HG02943 (cell line): ENCODE measurements at regions not wholly inside any gene's neighbourhood (a gene's known extent, or its start where the extent isn't known, plus 50 kb on each side); places are given as distances from the start of the nearest gene placed in this dataset.
A peak's percentile ranks its signal among the peaks of the same experiment; 100 is the strongest.
"Not testable (repeated sequence)": the region's sequence is repeated elsewhere in the genome, so short reads cannot be mapped to it uniquely, and the experiment has no call there.

Experiments
- ATAC-seq: cut with Tn5 transposase; IDR thresholded peaks from one replicate; pipeline ENCODE4 v1.9.1; 2021; ENCODE audit warnings: mild to moderate bottlenecking, low read depth, moderate library complexity; ENCODE audit not compliant: unreplicated experiment

DNA sequence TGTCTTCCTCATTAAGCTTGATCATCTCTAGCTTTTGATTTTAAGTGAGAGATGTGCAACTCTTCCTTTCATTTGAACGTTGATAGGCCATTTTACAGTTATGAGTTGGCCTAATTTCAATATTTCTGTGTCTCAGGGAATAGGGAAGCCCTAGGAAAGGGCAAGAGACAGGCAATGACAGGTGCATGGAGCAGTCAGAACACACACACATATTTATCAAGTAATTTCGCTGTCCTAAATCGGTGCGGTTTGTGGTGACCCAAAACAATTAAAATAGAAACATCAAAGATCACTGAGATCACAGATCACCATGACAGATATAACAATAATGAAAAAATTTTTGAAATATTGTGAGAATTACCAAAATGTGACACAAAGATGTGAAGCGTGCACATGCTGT, 87.7 kb upstream of the LSM6 start:
- ATAC-seq = no peak

DNA sequence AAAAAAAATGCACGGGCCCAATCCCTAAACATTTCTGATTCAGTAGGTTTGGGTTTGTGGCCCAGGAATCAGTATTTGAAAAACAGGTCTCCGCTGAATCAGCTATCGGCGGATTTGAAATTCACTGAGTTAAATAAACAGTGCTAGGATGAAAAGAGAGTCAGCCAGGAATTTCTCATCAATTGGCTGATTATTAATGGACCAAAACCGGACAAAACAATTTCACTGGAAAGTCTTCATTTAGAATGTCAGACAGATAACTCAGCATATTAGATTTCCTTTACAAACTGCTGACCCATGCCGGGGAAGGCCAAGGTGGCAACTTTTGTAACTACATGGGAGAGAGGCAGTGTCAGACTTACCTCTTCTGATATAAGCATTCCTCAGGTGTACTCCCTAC, 99.4 kb upstream of the LSM6 start:
- ATAC-seq = no peak

DNA sequence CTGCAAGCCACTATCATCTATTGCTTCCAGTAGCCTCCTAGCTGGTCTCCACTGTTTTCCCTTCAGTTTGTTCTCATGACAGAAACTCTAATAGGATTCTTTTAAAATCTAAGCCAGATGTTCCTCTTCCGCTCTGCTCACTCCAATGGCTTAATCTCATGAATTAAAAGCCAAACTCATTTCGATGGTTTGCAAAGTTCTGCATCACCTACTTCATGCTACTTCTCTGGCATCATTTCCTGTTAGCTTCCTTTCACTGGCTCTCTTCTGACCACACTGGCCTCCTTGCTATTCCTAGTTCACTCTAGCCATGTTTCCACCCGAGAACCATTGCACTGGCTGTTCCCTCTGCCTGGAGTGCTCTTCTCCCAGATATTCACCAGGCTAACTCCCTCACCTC, 102.0 kb upstream of the LSM6 start:
- peak; percentile 59 for ATAC-seq

DNA sequence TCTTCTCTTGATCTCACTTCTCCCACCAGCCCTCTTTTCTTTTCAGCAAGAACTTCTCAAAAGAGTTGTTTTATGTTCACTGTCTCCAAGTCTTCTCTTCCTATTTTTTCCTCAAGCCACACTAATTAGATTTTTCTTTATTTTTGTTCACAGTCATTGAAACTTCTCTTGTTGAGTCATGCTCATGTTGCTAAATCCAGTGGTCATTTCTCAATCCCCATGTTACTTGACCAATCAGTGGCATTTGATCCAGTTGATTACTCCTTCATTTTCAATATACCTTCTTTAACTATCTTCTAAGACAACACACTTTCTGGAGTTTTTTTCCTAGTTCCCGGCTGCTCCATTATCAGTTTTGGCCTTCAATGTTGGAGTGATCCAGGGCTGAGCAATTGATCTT, 103.1 kb upstream of the LSM6 start:
- no peak for ATAC-seq

DNA sequence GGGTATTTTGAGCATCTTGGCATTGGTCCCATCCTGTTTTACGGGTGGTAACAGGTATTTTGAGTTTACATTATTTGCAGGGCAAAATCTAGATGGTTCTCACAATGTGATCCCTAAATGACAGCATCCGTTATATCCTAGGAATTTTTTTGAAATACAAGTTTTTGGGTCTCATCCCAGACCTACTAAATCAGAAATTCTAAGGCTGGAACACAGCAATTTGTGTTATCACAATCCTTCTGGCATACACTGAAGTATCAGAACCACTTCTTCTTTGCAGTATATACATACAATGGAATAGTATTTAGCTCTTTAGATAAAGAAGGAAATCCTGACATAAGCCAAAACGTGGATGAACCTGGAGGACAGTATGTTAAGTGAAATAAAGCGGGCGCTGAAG, 104.1 kb upstream of the LSM6 start:
- ATAC-seq = no peak

DNA sequence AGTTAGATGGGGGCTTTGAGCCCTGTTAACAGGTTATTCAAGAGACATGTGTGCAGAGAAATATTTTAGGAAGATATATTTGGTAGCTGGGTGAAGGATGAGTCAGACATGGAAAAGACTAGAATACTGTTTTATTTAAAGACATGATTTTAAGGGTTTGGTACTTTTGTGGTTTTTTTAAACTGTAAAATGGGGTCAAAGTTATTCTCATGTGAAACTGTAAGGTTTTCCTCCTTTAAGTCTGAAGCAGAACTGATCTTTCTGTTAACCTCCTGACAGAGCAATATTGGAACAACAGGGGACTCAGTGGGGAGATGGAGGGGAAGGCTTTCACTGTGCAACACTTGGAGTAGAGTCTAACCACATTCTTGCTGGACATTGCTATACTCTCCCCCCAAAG, 112.4 kb upstream of the LSM6 start:
- no peak for ATAC-seq

DNA sequence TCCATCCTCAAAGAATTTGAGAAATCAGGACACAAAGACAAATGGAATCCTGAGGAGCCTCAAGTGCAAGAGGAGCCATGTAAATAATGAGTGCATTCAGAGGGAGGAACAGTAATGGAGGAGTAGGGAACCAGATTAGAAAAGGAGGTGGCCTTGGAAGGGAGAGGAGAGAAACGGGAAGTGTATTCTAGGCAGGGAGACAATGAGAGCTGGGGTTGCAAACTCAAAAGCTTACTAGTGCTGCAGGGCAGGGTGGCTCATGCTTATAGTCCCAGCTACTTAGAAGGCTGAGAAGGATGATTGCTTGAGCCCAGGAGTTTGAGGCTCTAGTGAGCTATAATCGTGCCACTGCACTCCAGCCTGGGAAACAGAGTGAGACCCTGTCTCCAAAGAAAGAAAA, 113.2 kb upstream of the LSM6 start:
- no peak for ATAC-seq

DNA sequence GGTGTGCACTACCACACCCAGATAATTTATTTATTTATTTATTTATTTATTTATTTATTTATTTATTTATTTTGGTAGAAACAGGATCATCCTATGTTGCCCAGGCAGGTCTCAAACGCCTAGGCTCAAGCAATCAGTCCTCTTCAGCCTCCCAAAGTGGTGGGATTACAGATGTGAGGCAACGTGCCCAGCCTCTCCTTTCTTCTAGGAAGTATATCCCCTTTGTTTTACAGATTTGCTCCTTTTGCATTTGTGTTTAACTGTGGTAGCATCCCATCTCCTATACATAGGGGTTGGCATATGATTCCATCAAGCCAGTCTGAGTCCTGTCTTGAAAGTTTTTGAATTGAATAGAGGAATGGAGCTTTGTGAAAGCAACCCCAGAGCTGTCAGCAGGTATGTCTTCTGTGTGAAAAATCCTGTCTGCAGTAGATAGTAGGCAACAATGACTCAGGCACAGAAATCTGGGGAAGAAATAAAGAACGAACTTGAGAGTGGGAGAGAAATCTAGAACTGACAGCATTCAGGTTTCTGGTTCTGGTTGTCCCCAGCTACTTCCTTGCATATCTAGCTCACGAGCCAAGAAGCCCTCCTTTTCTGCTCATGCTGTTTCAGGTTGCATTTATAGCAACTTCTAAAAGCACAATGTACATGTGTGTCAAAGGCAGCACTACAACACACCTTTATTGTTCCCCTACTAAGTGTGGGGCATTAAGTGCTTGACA, 113.7 kb upstream of the LSM6 start:
- ATAC-seq = no peak

DNA sequence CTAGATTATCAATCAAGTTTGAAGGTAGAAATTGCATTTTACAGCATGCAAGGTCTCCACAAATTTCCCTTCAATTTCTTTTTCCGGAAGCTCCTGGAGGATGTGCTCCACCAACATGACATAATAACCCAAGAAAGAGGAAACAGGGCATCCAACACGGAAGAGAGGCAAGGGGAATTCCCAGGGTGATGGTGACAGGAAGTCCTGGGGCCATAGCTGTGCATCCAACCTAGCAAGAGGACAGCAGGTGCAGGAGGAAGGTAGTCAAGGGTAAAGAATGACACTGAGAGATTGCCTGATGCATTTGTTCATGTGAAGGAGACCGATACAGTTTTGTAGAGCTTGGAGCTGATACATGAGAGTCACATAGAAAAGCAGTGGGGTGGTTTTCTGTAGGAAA, 115.7 kb upstream of the LSM6 start:
- ATAC-seq = peak; percentile 83

DNA sequence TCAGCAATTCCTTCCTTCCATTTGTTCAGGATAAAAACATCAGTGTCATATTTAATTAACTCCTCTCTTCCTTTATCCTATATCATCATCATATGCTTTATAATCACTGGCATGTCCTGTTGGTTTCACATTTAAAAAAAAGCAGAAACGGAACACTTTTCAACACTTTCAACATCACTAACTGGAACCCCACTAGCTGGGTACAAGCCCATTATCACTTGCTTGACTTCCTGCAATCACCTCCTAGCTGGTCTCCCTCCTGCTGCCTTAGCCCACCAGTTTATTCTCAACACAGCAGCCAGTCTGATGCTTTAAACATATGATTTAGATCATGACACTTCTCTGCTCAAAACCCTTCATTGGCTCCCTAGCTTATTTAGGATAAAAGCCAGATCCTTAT, 116.4 kb upstream of the LSM6 start:
- peak; percentile 42 for ATAC-seq

DNA sequence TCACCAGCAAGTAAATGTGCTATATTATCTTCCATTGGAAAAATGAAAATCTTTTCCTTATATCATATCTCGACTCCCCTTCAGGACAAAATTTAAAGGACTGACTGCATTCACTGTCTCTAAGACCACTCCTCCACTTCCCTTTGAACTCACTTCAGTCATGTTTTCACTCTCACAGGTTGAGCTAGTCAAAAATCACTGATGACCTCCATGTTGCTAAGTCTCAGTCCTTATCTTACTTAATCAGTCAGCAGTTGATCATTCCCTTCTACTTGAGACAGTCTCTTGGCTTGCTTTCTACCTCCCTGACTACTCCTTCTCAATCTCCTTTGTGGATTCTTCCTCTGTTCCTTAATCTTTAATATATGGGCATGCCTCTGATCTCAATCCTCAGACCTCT, 117.0 kb upstream of the LSM6 start:
- ATAC-seq = no peak

DNA sequence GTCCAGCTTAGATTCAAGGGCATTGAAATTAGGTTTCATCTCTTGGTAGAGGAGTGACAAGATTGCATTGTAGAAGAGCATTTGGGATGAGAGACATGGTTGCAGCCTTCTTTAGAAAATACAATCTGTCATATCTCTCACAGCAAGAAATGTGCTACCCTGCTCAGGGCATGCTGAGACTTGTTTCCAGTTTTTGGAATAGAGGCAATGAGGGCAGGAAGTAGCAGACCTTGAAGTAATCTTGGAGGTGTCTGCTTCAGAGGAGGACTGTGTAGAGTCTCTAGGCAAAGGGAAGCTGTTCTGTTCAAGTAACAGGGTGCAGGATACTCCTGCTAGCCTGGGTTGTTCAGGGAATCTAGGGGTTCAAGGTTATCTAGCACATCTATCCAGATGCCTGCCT, 116.1 kb upstream of the ZNF827 start:
- no peak for ATAC-seq

DNA sequence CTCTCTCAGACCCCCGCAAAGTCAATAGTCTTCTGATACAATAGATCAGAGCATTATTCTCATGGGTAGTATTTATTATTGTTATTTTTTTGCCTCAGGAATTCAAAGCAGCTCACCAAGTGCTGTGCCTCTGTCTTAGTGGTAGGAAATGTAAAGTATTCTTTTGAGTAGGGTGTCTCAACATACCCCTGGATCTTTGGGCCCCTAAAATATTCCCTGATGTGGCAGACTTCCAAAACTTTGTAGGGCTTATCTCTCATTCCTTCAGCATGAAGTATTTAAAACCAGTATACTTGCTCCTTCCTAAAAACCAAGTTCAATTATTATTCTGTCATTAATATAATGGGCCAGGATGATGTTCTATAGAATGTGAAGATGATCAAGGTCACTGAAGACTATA, 115.3 kb upstream of the ZNF827 start:
- no peak for ATAC-seq

DNA sequence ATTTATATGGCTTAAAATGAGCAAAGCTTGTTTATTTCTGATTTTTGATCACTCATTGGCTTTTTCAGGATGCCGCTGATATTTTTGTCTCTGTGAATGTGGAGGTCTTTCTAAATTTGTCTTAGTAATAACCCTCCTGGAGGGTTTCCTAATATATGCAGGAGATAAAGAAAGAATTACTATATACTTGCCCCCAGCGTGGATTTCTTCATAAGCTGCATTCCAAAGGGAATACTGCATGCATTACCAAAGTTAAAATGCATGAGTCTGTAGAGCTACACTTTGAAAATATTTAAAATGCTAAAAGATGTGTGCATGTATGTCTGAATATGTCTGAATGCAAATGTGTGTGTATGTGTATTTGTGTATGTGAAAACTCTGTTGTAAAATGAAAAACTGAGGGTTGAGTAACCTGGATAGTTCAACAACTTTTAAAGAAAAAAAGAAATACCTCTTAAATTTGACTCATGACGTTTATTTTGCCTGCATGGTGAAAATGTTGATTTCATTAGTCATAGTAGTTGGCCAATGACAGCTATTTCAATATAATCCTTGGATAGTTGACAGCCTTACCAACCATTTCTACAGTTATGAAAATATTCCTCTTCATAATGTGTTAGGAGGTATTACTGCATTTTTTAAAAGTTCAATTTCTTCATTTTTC, 113.2 kb upstream of the ZNF827 start:
- no peak for ATAC-seq

DNA sequence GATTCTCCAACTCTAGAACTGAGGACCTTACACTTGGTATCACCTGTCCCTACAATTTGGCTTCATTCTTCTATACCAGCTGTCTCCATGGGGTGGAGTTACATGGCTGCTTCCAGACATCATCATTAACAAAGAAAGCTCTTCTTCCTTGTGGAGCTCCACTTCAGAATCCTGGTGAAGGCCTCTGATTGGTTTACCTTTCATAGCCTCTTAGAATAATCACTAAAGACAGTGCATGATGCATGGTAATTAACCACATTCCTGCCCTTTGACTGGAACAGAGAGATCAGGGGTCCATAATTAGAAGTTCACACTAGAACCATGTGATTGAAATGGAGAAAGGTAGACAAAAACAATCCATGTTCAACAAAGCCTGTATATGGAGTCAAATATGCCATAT, 112.6 kb upstream of the ZNF827 start:
- ATAC-seq = no peak

DNA sequence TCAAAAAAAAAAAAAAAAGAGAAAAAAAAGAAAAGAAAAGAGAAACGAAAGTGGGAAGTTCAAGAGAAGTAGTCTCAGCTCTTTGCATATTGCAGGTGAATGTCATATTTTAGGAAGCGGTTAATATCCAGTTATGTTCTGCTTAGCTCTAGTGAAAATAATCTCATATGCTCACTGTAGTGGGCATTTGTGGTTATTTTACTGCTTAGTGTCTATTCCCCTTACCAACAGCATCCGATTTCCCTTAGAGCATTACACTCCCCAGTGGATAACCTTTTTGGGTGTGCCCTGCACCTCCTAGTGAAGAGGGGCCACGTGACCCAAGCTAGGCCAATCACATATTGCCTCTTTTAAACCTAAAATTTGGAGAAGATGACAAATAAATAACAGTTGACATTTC, 111.2 kb upstream of the ZNF827 start:
- ATAC-seq = peak; percentile 93

DNA sequence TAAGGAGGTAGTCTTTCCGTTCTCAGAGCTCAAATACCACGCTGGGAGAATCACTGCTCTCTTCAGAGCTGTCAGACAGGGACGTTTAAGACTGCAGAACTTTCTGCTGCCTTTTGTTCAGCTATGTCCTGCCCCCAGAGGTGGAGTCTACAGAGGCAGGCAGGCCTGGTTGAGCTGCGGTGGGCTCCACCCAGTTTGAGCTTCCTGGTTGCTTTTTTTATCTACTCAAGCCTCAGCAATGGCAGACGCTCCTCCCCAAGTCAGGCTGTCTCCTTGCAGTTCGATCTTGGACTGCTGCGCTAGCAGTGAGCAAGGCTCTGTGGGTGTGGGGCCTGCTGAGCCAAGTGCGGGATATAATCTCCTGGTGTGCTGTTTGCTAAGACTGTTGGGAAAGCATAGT, 109.1 kb upstream of the ZNF827 start:
- not testable (repeated sequence) for ATAC-seq

DNA sequence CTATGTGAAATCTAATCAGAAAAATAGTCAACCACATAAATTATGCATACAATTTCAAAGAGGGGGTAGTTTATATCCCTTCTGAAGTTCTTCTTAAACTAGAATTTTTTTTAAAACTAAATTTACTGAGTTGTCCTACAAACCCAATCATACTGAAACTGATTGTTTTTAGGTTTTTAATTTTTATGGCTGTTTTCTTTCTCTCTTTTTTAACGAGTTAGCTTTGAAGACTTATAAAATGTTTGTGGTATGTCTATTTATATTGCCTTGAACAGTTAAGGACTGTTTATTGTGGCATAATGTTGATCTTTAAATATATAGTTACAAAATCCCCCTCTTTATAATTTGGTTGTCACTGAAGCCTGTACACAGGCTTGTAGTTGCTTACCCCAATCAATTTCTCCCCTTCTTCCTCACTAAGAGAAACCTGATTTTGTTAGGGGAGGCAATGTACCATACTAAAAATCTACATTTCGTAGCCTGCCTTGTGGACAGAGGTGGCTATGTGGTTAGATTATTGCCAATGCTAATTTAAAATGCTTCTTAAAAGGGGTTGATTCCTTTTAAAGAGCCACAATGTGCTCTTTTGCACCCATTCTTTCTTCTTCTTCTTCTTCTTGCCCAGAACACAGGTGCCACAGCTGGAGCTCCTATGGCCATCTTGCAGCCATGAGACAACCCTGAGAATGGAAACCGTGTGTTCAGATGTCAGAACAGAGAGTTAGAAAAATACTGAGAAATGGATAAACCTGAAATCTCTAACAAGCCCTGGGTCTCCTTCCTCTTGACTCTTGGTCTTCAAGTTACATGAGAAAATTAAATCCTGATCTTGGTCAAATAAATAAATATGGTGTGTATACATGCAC, 102.7 kb upstream of the ZNF827 start:
- no peak for ATAC-seq

DNA sequence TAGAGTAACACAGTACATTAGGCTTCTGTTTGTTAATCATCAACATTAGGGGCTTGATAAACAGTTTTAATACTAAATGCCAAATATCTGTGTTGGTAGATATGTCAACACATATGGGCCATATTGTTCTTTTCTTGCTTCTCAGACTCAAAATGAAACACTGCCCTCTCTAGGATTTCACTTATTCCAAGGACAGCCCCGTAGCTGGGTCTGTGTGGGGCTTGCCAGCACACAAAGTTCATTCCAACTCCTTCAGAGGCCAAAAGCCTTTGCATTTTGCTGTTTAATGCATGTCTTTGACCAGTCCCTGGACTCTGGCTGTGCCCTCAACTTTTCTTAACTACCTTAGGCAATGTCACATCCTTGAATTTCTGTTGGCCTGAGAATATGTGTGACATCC, 102.0 kb upstream of the ZNF827 start:
- no peak for ATAC-seq

DNA sequence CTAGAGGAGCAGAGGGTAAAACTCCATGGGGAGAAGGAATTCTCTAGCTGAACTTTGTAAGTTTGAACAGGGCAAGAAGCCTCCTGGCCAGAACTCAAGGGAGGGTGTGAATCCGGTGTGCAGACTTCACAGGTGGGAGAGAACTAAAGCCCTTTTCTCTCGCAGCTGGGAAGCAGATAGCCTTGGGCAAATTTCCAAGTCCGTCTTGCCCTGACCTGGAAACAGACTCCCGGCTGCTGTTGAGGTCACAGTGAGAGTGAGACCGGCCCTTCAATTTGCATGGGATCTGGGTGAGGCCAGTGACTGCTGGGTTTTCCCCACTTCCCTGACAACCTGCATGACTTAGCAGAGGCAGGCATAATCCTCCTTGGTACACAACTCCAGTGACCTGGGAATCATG, 94.5 kb upstream of the ZNF827 start:
- ATAC-seq = no peak

DNA sequence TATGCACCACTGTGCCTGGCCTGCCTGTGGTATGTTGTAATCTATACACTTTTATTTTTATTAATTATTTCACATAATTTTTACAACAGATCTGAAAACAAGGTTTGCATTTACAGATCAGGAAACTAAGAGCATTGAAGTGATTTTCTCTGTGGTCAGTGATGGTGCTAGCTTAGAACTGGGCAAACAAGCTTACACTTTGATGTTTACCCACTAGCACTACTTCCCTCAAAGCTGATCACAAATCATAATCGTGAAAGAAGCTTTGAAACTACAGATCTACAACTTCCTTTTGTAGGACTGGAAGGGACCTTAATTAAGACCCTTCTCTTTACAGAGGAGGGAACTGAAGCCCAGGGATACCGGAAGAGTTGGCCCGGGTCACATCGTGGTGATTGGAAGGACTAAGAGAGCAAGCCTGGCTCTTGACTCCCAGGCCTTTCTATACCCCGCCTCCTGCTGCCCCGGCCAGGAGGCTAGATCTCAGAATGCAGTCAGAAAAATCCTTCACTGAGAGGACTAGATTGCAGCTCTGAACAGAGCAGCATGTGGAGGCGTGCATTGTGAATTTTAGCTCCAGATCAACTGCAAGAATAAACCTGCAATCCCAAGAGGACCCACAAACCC, 93.7 kb upstream of the ZNF827 start:
- ATAC-seq = no peak
